NCI-H1048 (cell line): ENCODE measurements at regions not wholly inside any gene's neighbourhood (a gene's known extent, or its start where the extent isn't known, plus 50 kb on each side); places are given as distances from the start of the nearest gene placed in this dataset.
"Not testable (repeated sequence)": the region's sequence is repeated elsewhere in the genome, so short reads cannot be mapped to it uniquely, and the experiment has no call there.

Experiments used
- DNase-seq: peaks from one replicate; lab custom pipeline; 2025; lab: John Stamatoyannopoulos, UW

DNA sequence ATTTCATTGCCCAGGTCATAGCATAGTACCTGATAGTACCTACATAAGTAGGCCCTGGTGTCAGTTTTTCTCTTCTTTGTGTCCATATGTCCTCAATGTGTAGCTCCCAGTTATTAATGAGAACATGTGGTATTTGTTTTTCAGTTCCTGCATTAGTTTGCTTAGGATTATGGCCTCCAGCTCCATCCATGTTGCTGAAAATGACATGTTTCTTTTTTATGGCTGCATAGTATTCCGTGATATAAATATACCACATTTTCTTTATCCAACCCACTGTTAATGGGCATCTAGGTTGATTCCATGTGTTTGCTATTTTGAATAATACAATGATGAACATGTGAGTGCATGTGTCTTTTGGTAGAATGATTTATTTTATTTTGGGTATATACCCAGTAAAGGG is 641.6 kb downstream of the RFPL4B start:
- DNase-seq: no peak

DNA sequence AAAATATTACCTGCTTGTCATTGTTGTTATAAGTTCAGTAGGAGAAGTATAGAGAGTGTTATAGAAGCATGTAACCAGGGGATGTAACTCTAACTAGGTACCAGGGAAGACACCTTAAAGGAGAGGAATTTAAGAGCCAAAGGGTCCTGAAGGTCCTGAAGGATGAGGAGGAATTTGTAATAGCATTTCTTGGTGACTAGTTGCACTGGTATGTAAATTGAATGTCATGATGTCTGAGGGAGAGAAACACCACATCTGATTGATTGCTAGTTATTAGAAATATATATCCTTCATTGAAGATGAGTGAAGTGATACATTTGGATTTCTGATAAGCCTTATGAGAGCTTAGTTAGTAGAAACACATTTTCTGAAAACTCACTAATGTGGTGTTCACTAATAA is 643.8 kb downstream of the RFPL4B start:
- no peak for DNase-seq

DNA sequence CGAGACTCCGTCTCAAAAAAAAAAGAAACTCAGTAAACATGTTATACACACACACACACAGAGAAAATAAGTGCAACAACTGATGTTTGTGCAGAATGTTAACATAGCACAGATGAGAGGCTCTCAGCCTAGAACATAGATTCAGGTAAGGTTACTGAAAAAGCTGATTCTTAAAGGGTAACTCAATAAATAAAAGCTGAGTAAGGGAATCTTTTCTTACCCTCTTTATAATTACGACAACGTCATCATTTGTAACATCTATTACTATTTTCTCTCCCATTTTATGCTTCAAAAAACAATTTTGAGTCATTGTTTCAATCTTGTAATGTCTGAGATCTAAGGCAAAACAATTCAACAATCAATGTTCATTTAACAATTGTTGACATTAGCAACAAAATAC is 644.8 kb downstream of the RFPL4B start:
- DNase-seq: no peak

DNA sequence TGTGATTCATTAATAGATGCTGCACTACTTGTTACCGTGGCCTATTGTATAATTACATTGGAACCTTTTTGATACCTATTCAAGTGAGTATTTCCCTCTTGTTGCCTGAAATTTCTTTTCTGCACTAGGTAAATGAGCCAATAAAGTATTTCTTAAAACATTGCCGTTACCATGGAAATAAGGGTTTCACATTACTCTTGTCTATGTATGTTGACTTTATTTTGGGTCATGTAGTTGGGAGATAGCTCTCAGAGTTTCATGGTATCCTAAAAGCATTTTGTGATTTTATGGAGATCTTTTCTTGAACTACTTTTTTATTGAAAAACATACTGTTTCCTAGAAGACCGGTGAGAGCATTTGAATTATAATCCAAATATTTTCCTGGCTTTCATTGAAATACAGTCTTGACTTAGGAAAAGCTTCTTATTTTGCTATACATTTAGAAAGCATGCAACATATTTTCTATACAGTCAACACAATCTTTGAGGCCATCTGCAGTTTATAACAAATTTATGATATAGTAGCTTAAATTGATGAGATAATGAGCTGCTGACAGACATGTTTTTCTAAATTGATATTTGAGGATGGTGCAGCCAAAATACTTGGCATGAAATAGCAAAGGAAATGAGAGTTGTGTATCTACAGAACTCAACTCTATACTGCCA is 650.4 kb downstream of the RFPL4B start:
- no peak for DNase-seq

- no peak for DNase-seq
Observed at GRCh38 chr6:113004054-113004453, 656.9 kb downstream of the RFPL4B start.

DNA sequence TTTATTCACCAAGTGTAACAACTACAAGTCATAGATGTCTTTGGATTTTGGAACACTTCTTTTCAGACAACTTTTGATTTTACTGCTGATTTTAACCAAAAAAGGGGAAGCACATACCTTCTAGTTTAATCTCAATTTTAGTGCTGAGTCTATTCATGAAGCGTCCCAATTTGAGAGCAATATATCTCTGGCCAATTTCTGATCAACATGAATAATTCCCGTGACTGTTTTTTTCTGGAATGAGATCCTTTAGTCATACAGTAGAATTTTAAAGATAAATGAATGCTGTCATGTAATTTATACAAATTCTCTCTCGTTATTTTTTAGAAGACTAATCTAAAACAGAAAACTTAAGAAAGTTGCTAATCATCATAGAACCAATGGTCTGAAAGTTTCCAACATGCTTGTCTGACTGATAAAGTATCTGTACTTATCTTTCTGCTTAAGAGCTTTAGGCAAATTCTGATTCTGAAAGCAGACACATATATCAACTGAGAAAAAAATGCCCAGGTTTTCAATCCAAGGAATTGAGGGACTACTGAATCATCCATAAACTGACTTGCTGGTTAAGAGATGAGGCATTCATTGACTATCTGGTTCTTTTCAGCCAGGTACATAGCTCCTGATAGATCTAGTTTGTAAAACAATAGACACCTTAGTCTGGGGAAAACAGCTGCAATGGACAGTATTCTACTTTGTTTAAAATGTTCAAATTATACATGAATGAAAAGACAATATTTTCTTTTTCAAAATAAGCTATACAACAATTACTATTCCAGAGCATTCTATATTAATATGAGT is 657.5 kb downstream of the RFPL4B start:
- no peak for DNase-seq

DNA sequence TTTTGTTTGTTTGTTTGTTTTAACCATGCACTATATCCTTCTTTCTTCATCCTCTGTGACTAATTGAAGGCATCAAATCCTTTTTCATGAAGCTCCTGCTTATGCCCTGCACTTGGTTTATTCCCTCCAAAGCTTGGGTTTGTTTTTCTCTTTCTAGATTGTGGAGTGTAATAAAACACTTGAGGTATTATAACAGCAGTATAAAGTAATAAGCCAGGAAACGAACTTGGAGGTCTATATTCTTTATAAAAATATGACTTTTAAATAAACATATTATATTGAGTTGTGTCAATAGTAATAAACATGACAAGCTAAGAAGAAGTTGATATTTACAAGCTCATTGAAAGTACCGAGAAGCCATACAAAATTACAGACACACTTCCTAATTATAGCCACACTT is 659.4 kb downstream of the RFPL4B start:
- no peak for DNase-seq

DNA sequence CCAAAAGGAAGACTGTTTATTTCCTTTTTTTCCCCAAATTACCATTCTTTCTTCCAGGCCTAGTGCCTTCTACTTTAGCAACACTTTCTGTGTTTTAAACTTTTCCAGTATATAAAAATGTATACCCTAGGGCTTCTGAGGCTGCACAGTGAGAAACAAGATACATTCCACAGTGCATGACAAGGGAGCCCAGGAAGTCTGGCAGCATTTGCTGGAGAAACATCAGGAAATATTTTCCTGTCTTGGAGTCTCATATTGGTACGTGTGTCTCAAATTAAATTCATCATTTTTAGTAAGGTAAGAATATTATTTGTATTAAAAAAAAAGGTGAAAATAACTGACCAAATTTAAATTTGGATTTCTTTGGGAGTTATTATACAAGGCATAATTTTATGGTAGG is 662.6 kb downstream of the RFPL4B start:
- DNase-seq: no peak

DNA sequence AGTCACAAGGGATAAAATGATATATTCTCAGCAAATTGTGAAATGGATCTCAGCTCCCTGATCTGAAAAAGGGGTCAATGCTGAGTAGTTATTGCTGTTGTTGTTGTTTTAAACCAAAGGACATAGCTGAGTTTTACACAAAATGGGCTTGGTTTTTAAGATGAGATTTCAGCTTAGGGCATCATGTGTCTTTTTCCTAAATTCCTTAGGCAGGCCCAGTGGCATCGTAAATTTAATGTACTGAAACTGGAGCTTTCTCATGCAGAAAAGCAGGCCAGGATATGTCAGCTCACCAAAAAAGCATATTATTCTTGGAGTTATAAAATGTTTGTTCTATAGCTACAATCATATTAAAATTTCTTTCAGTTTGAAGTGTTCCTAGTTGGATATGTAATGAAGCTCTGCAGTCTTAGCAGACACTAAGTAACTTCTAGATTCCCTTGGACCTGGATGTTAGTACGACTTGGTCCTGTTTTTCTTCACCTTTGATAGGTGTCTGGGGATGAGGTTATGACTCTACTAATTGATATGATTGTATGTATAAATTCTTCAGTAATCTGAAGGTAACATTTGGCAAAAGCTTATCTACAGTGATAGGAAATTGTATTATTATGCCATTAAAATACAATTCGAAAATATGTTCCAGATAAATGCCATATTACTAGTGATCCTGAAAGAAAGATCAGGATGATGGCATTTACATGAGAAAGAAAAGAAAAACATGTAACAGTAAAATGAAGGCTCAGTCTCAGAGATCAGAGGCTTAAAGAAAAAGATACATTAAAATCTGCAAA is 663.3 kb downstream of the RFPL4B start:
- DNase-seq: no peak

DNA sequence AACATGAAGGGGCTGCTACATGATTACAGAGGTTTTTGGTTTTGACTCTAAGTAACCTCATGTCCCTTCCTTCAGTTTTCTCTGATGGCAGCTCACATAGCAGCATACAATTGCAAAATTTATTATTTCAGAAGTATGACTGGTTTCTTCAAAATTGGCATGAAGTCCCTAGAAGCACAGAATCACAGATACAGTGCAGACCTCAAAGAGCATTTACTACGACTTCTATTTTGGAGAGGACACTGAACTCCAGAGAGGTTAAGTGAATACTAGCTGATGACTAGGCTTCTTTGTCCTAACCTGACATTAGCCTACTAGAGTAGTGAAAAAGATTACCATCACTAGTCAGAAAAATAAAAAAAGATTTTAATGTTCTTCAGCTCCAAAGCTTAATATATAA is 664.3 kb downstream of the RFPL4B start:
- DNase-seq: no peak

- no peak for DNase-seq
Observed at GRCh38 chr6:113011801-113012200, 664.7 kb downstream of the RFPL4B start.

- no peak for DNase-seq
Observed at GRCh38 chr6:113015249-113015648, 668.1 kb downstream of the RFPL4B start.

DNA sequence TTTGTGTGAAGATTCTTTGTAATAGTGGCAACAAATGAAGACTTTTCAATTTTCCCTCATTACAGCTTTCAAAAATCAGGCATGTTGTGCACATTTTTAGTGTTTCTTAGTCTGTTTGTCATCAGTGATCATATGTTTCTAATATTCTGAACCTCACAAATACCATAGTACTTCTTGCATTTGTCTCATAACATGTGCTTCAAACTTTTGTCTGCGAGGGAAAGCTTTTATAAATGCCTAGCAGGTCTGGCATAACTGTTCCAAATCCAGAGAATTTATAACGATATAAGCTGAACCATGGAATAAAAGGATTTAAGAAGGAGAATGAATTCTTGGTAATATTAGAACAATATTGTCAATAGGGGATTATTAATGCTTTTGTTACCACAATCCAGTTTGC is 670.2 kb downstream of the RFPL4B start:
- no peak for DNase-seq

DNA sequence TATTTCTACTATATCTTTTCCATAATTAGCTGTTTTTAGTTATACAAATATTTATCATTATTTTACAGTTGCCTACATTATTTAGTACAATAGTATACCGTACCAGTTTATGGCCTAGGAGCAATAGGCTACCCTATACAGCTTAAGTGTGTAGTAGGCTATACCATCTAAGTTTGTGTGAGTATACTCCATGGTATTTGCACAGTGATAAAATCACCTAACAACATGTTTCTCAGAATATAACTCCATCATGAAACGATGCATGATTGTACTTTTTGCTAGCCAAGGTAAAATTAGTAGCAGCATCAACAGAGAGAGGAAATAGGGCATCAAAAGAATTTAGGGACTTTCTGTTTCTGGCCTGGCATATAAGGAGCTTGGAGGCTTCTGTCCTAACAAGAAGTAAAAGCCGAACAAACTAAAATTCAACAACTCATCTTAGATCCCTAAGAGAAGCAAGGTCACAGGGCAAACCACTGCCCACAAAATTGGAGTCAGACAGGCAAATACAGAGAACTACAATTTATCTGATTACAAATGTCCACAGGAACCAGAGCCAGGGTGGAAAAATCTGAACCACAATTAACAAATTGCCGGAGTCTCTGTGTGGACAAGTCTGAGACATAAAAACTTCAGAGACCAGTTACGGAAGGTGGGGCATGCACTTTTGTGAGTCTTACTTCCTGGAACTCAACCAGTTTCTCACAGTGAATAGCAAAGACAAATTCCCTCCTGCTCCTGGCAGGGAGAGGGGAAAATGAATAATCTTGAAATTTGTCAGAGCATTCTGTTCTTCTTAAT is 671.4 kb downstream of the RFPL4B start:
- DNase-seq: no peak

DNA sequence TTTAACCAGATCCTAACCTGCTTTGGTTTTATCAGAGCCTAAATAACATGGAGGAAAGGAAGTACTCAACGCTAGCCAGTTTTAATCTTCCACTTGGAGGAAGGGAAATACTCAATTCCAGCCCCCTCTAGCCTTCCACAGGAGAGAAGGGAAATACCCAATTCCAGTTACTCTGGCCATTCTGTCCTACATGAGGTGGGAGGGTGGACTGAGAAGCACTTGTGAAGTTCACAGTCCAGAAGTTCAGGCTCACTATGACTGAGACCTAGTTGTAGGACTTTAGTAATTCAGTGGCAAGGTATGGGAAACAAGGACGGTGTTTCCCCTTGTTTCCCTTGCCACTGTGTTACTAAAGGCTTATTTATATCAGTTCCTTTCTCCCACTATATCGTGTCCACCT is 672.0 kb downstream of the RFPL4B start:
- DNase-seq: no peak

GRCh38 chr6:113027780-113028179 is 680.6 kb downstream of the RFPL4B start:
- no peak for DNase-seq

DNA sequence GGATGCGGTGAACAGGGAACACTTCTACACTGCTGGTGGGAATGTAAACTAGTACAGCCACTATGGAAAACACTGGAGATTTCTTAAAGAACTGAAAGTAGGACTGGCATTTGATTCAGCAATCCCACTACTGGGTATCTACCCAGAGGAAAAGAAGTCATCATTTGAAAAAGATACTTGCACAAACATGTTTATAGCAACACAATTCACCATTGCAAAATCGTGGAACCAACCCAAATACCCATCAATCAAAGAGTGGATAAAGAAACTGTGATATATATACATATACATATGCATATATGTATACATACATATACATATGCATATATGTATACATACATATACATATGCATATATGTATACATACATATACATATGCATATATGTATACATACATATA is 682.0 kb downstream of the RFPL4B start:
- not testable (repeated sequence) for DNase-seq

DNA sequence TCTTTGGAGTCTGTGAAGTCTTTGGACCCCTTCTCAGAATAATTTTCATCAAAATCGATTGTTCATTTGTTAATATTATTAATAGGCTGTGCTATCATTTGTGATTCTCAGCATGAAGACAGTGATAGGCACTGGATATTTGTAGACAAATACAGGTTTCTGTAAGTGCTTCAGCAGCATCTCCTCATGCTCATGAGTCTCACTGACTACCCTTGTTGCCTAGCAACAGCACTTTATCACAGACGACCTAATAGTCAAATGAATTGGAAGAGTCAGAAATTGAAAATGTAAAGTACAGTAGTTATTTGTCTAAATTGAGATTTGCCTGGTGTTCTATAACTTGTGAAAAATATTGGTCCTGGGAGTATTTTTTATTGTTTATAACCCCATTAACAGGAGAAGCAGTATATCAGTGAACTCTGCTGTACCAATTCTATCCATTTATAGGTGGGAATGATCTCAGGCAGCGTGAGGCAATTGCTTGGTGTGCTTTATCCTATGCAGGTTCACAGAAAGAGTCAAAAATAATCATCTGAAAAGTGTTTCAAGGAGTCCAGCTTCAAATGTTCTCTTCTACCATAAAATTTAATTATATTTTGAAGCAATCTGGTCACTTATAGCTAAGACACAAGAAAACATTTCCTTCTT is 684.6 kb downstream of the RFPL4B start:
- DNase-seq: no peak

DNA sequence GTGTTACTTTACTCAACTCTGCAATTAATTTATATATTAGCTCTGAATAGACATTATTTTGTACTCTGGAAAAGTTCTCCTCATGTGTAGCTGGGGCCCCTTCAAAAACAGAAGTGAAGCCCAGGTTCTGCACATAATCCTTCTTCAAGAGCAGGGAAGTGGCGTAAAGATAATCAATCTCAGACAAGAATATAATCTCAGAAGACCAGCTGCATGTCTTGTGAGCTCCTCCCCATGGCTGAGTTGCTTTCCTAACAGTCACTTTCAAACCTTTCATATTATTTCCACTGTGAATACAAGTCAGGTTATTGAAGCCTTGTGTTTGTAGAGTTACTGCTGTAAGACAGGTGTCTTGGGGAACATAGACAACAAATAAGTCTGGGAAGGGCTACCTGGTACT is 691.9 kb downstream of the RFPL4B start:
- no peak for DNase-seq

DNA sequence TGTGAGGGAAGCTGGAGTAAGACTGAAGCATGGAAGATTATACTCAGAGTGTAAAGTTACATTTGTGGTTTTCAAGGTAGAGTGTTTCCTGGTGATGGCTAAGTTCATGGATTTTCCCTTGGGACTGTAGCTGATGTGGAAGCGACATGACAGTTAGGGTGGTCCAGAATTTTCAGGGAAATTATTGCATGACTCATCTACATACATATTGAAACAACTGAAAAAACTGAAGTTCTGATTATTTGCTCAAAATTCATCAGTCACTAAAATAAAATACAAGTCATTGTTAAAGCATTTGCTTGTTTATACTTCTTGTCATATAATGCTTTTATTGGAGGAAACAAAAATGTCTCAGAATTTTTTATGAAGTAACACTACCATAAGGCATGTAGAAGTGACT is 700.0 kb downstream of the RFPL4B start:
- DNase-seq: no peak

DNA sequence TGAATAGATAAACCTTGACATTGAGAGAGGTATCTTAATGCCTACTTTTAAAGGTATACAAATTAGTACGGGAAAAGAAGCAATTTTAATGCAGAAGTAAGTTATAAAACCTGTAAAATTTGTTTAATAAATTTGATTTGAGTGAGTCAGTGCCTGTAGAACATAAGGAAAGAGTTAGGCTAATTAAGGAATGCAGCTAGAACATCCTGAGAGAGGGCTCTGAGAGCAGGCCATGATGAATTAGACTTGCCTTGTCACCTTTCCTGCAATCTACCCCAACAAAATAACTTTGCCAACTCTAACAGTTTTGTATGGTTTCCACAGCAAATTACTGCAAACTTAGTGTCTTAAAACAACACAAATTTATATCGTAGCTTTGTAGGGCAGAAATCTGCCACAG is 700.8 kb downstream of the RFPL4B start:
- no peak for DNase-seq

GRCh38 chr6:113048741-113049140 is 701.6 kb downstream of the RFPL4B start:
- DNase-seq: no peak
